Neural progenitor cell (in vitro differentiated cells): ENCODE measurements at regions not wholly inside any gene's neighbourhood (a gene's known extent, or its start where the extent isn't known, plus 50 kb on each side); places are given as distances from the start of the nearest gene placed in this dataset.

ENCODE experiments used
- DNase-seq: peaks from one replicate; pipeline ENCODE4 v3.0.0-alpha.2; 2016; ENCODE audit warnings: low spot score
- H2AFZ ChIP-seq: fragments of 200-600 bp; sonication (generic); replicated peaks from 2 replicates; pipeline ENCODE4 v1.6.1; 2016; ENCODE audit warnings: antibody characterized with exemption
- H3F3A ChIP-seq: fragments of 200-600 bp; sonication (generic); 2 replicates; pipeline ENCODE4 v1.6.1; 2016; ENCODE audit warnings: antibody characterized with exemption, low read depth
- H3K27ac ChIP-seq: fragments of 200-600 bp; sonication (generic); 2 replicates; pipeline ENCODE4 v1.5.1; 2016; ENCODE audit warnings: mild to moderate bottlenecking
- H3K27me3 ChIP-seq: fragments of 200-600 bp; sonication (generic); 2 replicates; pipeline ENCODE4 v1.6.1; 2016; ENCODE audit warnings: mild to moderate bottlenecking, moderate library complexity
- H3K36me3 ChIP-seq: fragments of 200-600 bp; sonication (generic); 2 replicates; pipeline ENCODE4 v1.5.1; 2016
- H3K4me1 ChIP-seq: fragments of 200-600 bp; sonication (generic); 2 replicates; pipeline ENCODE4 v1.6.1; 2016; ENCODE audit warnings: mixed run types
- H3K4me2 ChIP-seq: fragments of 200-600 bp; sonication (generic); 2 replicates; pipeline ENCODE4 v1.6.1; 2016
- H3K4me3 ChIP-seq: fragments of 200-600 bp; sonication (generic); 2 replicates; pipeline ENCODE4 v1.5.1; 2016
- H3K79me2 ChIP-seq: fragments of 200-600 bp; sonication (generic); 2 replicates; pipeline ENCODE4 v1.6.1; 2016; ENCODE audit warnings: low read depth
- H3K9ac ChIP-seq: fragments of 200-600 bp; sonication (generic); 2 replicates; pipeline ENCODE4 v1.6.1; 2016
- H3K9me3 ChIP-seq: fragments of 200-600 bp; sonication (generic); 2 replicates; pipeline ENCODE4 v1.5.1; 2016; ENCODE audit warnings: low read depth
- H4K20me1 ChIP-seq: fragments of 200-600 bp; sonication (generic); 2 replicates; pipeline ENCODE4 v1.6.1; 2016; ENCODE audit warnings: low read depth
- H3K27ac Mint-ChIP-seq: 3 replicates; pipeline ENCODE4 v1.8.0; 2021; ENCODE audit warnings: mixed read lengths
- H3K27me3 Mint-ChIP-seq: 2 replicates; pipeline ENCODE4 v1.8.0; 2022; ENCODE audit warnings: low read depth, mild to moderate bottlenecking, inconsistent platforms, moderate library complexity, mixed read lengths; ENCODE audit not compliant: insufficient read depth
- H3K36me3 Mint-ChIP-seq: 3 replicates; pipeline ENCODE4 v1.8.0; 2021; ENCODE audit warnings: mixed read lengths
- H3K4me1 Mint-ChIP-seq: 3 replicates; pipeline ENCODE4 v1.8.0; 2021; ENCODE audit warnings: mixed read lengths
- H3K4me3 Mint-ChIP-seq: 3 replicates; pipeline ENCODE4 v1.8.0; 2021; ENCODE audit warnings: mild to moderate bottlenecking, moderate library complexity, mixed read lengths
- H3K9me3 Mint-ChIP-seq: 3 replicates; pipeline ENCODE4 v1.8.0; 2020; ENCODE audit warnings: mixed read lengths
- CTCF ChIP-seq: fragments of 200-600 bp; sonication (generic); IDR thresholded peaks from 2 replicates; pipeline ENCODE4 v1.5.1; 2017; ENCODE audit warnings: antibody characterized with exemption, mild to moderate bottlenecking
- EZH2 ChIP-seq: fragments of 200-600 bp; sonication (generic); IDR thresholded peaks from 2 replicates; pipeline ENCODE4 v1.6.1; 2017; ENCODE audit warnings: antibody characterized with exemption, mild to moderate bottlenecking, moderate library complexity
- EZH2phosphoT487 ChIP-seq: fragments of 200-600 bp; sonication (generic); IDR thresholded peaks from 2 replicates; pipeline ENCODE4 v1.6.1; 2017; ENCODE audit warnings: antibody characterized with exemption

GRCh38 chr7:128161466-128162125 lies 79.5 kb upstream of the LEP start:
- no peaks in the 10 kb centered on the region for H3K79me2 ChIP-seq
- no peak for DNase-seq
- H3K9me3 ChIP-seq, result no peaks in the 10 kb centered on the region
- peaks cover 65% of the 10 kb centered on the region for H3K27me3 Mint-ChIP-seq
- H3K4me1 ChIP-seq, result peaks cover 5% of the 10 kb centered on the region
- peaks cover 5% of the 10 kb centered on the region for H3K36me3 Mint-ChIP-seq
- H3K9me3 Mint-ChIP-seq, result peaks cover 7% of the 10 kb centered on the region
- H3K4me2 ChIP-seq, result no peak overlapping the region
- no peak overlapping the region for H3K4me3 ChIP-seq
- peaks cover 16% of the 10 kb centered on the region for H4K20me1 ChIP-seq
- no peak overlapping the region for H3K27ac ChIP-seq
- H3F3A ChIP-seq, result no peaks in the 10 kb centered on the region
- no peak overlapping the region for H3K9ac ChIP-seq
- H3K36me3 ChIP-seq, result no peaks in the 10 kb centered on the region
- no peak overlapping the region for H2AFZ ChIP-seq
- H3K4me1 Mint-ChIP-seq, result peaks cover 5% of the 10 kb centered on the region
- H3K27me3 ChIP-seq, result peaks cover 96% of the 10 kb centered on the region
- H3K27ac Mint-ChIP-seq, result no peak overlapping the region
- TF ChIP-seq EZH2, result no peak
- no peak for TF ChIP-seq CTCF
- no peak for TF ChIP-seq EZH2phosphoT487
- H3K4me3 Mint-ChIP-seq, result no peak overlapping the region

DNA sequence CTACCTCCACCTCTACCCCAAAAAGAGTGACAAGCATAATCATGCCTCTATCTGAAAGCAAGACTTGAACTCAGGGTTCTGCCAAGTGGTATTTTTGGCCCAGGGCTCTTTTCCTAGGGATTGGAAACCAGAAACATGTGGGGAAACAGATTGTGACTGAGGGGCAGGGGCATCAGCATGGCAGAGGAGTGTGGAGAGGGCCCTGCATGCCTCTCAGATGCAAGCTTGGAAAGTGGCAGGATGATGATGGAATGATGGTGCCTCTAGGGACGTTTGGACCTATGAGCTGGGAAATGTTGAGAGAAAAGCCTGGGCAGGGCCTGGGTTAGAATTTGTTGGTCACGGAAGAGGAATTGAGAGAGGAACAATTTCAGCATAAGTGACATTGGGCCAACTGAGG lies 78.4 kb upstream of the LEP start:
- Mint-ChIP-seq H3K27me3 (peaks cover 63% of the 10 kb centered on the region), H3K4me1 (peaks cover 6% of the 10 kb centered on the region), H3K36me3 (peaks cover 5% of the 10 kb centered on the region), H3K4me3 (no peak overlapping the region), H3K27ac (no peak overlapping the region), H3K9me3 (peaks cover 7% of the 10 kb centered on the region)
- TF ChIP-seq CTCF (no peak), EZH2phosphoT487 (no peak), EZH2 (no peak)
- Histone ChIP-seq H3K4me2 (no peak overlapping the region), H3K4me1 (peaks cover 10% of the 10 kb centered on the region), H3K9ac (no peak overlapping the region), H4K20me1 (peaks cover 23% of the 10 kb centered on the region), H3K9me3 (no peaks in the 10 kb centered on the region), H3K4me3 (no peak overlapping the region), H3K27me3 (peaks cover 96% of the 10 kb centered on the region), H3K36me3 (no peaks in the 10 kb centered on the region), H3F3A (no peaks in the 10 kb centered on the region), H2AFZ (no peak overlapping the region), H3K79me2 (no peaks in the 10 kb centered on the region), H3K27ac (no peak overlapping the region)
- no peak for DNase-seq

DNA sequence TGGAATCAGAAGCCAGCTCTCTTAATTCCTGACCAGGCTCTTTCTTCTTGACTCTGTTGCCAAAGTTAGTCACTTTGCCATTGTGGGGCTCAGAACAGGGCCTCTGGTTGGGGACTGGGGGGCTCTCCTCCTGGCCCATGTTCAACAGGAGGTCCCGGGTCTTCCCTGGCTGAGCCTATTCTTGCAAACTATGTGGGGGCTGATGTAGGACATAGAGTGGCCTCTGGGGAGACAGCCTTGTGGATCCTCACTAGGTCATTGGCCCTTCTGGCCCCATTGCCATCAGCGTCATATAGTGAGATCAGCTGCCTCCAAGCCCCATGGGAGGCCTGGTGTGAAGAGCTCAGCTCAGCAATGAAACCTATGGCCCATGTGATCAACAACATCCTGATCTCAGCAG lies 77.6 kb upstream of the LEP start:
- Histone ChIP-seq H3K4me2 (no peak overlapping the region), H2AFZ (no peak overlapping the region), H3K4me3 (no peak overlapping the region), H4K20me1 (peaks cover 32% of the 10 kb centered on the region), H3F3A (no peaks in the 10 kb centered on the region), H3K27me3 (peaks cover 96% of the 10 kb centered on the region), H3K79me2 (no peaks in the 10 kb centered on the region), H3K9ac (no peak overlapping the region), H3K4me1 (peaks cover 10% of the 10 kb centered on the region), H3K36me3 (no peaks in the 10 kb centered on the region), H3K9me3 (no peaks in the 10 kb centered on the region), H3K27ac (no peak overlapping the region)
- TF ChIP-seq EZH2phosphoT487 (no peak), EZH2 (no peak), CTCF (no peak)
- Mint-ChIP-seq H3K9me3 (peaks cover 7% of the 10 kb centered on the region), H3K27me3 (peaks cover 63% of the 10 kb centered on the region), H3K4me1 (peaks cover 9% of the 10 kb centered on the region), H3K36me3 (peaks cover 5% of the 10 kb centered on the region), H3K4me3 (no peak overlapping the region), H3K27ac (no peak overlapping the region)
- DNase-seq, result no peak
